Large intestine (tissue), 3 donors: ENCODE measurements at regions not wholly inside any gene's neighbourhood (a gene's known extent, or its start where the extent isn't known, plus 50 kb on each side); places are given as distances from the start of the nearest gene placed in this dataset.

Source experiments
- DNase-seq, 2 donors: peaks; one replicate each; pipeline versions ENCODE4 v3.0.0 to v3.0.0-alpha.2; 2013
- H3K27ac ChIP-seq: one replicate; pipeline ENCODE4 v1.5.1; 2013; ENCODE audit warnings: low read length
- H3K27me3 ChIP-seq: 2 replicates; pipeline ENCODE4 v1.6.1; 2013; ENCODE audit warnings: low read length; ENCODE audit not compliant: control insufficient read depth, insufficient read depth
- H3K36me3 ChIP-seq: 2 replicates; pipeline ENCODE4 v1.6.1; 2013; ENCODE audit warnings: low read length; ENCODE audit not compliant: control insufficient read depth, insufficient read depth
- H3K4me1 ChIP-seq: one replicate; pipeline ENCODE4 v1.6.1; 2013; ENCODE audit warnings: low read length; ENCODE audit not compliant: control insufficient read depth, insufficient read depth
- H3K4me3 ChIP-seq: one replicate; pipeline ENCODE4 v1.5.1; 2013; ENCODE audit warnings: low read length
- H3K9me3 ChIP-seq: one replicate; pipeline ENCODE4 v1.6.1; 2013; ENCODE audit warnings: mild to moderate bottlenecking, low read depth, low read length, moderate library complexity; ENCODE audit not compliant: control insufficient read depth
- WGBS: methylation state at CpG from one replicate; pipeline ENCODE4 v1.1.5; 2013; ENCODE audit warnings: low lambda C conversion rate; ENCODE audit not compliant: insufficient coverage; 5-methylcytosine and 5-hydroxymethylcytosine counted together

GRCh38 chr19:33878910-33879810 lies 82.5 kb downstream of the KCTD15 start:
- no peak overlapping the region for H3K4me3 ChIP-seq
- no CpG with 5 or more reads among the region's 11 CpGs for WGBS
- H3K9me3 ChIP-seq: no peaks in the 10 kb centered on the region
- no peak overlapping the region for H3K27ac ChIP-seq
- DNase-seq: no peak
- no peaks in the 10 kb centered on the region for H3K36me3 ChIP-seq
- H3K4me1 ChIP-seq: no peaks in the 10 kb centered on the region
- H3K27me3 ChIP-seq: peaks cover 17% of the 10 kb centered on the region

GRCh38 chr19:33879818-33880575 lies 83.3 kb downstream of the KCTD15 start:
- Histone ChIP-seq H3K9me3 (no peaks in the 10 kb centered on the region), H3K27me3 (peaks cover 18% of the 10 kb centered on the region), H3K27ac (no peak overlapping the region), H3K36me3 (no peaks in the 10 kb centered on the region), H3K4me1 (no peaks in the 10 kb centered on the region), H3K4me3 (no peak overlapping the region)
- 68% methylated on average over 4 of the region's 15 CpGs for WGBS
- no peak for DNase-seq

DNA sequence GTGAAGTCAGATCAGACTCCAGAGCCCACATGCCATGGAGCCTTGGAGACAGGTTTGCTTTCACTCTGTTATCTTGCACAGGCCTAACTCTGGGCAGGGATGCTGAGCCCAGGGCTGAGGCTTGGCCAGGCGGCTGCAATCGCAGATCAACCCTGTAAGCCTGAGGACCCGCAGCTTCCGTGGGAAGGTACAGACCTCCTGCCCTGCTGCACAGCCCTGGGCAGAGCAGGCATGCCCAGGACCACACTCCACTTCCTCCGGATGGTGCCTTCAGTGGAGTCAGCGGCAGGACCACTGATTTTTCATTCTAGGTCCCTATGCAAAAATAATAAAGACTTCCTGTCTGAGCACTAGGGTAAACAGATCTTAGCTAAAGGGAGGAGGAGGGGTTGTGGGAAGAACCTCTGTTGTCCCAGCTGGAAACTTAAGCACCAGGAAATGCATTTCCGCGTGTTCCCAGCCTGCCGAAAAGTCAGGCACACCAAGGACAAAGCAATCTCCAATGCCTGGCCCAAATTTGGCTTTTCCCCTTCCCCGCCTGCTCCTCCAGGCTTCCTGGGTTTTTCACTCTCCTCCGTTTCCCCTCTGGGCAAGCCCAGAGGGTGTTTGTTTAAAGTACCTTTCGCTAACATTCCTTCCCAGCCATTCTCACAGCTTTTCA lies 87.3 kb downstream of the KCTD15 start:
- DNase-seq: peak in 1 of 2 donors; percentile 31
- no CpG with 5 or more reads among the region's 12 CpGs for WGBS

GRCh38 chr19:33885236-33885635 lies 88.6 kb downstream of the KCTD15 start:
- Histone ChIP-seq H3K4me1 (no peaks in the 10 kb centered on the region), H3K4me3 (no peak overlapping the region), H3K36me3 (no peaks in the 10 kb centered on the region), H3K27me3 (peaks cover 2% of the 10 kb centered on the region), H3K27ac (no peak overlapping the region), H3K9me3 (no peaks in the 10 kb centered on the region)
- WGBS: 90% methylated on average over 2 of the region's 6 CpGs
- DNase-seq: no peak

More for the DNA sequence above, 87.3 kb downstream of the KCTD15 start:
- H3K9me3 ChIP-seq: no peaks in the 10 kb centered on the region
- no peaks in the 10 kb centered on the region for H3K36me3 ChIP-seq
- no peak overlapping the region for H3K4me3 ChIP-seq
- H3K27me3 ChIP-seq: peaks cover 4% of the 10 kb centered on the region
- H3K27ac ChIP-seq: no peak overlapping the region
- no peaks in the 10 kb centered on the region for H3K4me1 ChIP-seq

DNA sequence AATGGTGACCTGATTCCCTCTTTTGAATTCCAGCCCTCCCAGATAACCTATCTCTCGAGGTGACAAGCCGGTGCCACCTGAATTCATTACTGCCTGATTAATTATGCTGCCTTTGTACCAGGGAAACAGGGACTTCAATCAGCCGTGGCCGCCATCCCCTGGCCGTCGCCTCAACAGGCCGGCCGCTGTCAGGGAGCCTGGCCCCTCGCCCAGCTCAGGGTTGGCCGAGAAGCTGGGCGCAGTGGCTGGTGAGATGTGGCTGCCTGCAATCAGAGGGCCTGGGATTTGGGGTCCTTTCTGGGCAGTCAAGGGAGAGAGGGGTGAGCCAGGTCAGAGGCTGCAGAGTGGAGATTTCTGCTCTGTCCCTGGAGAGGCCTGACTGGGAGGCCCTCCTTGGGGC lies 91.2 kb downstream of the KCTD15 start:
- WGBS: no CpG with 5 or more reads among the region's 11 CpGs

GRCh38 chr19:33888665-33889064 lies 92.0 kb downstream of the KCTD15 start:
- H3K4me3 ChIP-seq: no peak overlapping the region
- no peaks in the 10 kb centered on the region for H3K36me3 ChIP-seq
- no peak overlapping the region for H3K27ac ChIP-seq
- WGBS: no CpG with 5 or more reads among the region's 3 CpGs
- H3K4me1 ChIP-seq: no peaks in the 10 kb centered on the region
- H3K27me3 ChIP-seq: peaks cover 2% of the 10 kb centered on the region
- no peak for DNase-seq
- no peaks in the 10 kb centered on the region for H3K9me3 ChIP-seq

More for the DNA sequence above, 91.2 kb downstream of the KCTD15 start:
- Histone ChIP-seq H3K27me3 (peaks cover 2% of the 10 kb centered on the region), H3K27ac (no peak overlapping the region), H3K9me3 (no peaks in the 10 kb centered on the region), H3K36me3 (no peaks in the 10 kb centered on the region), H3K4me3 (no peak overlapping the region), H3K4me1 (no peaks in the 10 kb centered on the region)
- no peak for DNase-seq

- no CpG with 5 or more reads among the region's 2 CpGs for WGBS
- no peaks in the 10 kb centered on the region for H3K27me3 ChIP-seq
- H3K4me1 ChIP-seq: no peaks in the 10 kb centered on the region
- DNase-seq: no peak
- no peak overlapping the region for H3K4me3 ChIP-seq
- no peaks in the 10 kb centered on the region for H3K36me3 ChIP-seq
- no peaks in the 10 kb centered on the region for H3K9me3 ChIP-seq
- H3K27ac ChIP-seq: no peak overlapping the region
Observed at GRCh38 chr19:33890569-33890968, 93.9 kb downstream of the KCTD15 start.

DNA sequence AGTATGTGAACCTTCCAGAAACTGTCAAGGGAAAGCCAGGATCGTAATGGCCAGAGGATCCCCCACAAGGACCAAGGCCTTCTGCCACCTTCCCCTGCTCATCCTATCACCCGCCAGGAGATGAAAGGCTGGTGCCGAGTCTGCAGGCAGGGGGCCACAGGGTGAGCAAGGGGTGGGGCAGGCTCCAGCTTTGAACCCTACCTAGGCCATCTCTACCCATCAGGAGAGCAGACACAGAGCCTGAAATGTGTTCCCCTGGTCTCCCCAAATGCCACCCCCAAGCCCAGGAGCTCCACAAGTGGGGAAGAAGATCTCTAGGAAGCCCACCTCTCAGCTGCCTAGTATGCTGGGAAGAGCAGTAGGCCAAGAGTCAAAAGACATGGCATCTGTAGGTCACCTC lies 95.1 kb downstream of the KCTD15 start:
- H3K4me1 ChIP-seq: no peaks in the 10 kb centered on the region
- no peak overlapping the region for H3K4me3 ChIP-seq
- H3K27me3 ChIP-seq: no peaks in the 10 kb centered on the region
- no peak overlapping the region for H3K27ac ChIP-seq
- WGBS: no CpG with 5 or more reads among the region's 3 CpGs
- no peaks in the 10 kb centered on the region for H3K9me3 ChIP-seq
- no peaks in the 10 kb centered on the region for H3K36me3 ChIP-seq
- no peak for DNase-seq

DNA sequence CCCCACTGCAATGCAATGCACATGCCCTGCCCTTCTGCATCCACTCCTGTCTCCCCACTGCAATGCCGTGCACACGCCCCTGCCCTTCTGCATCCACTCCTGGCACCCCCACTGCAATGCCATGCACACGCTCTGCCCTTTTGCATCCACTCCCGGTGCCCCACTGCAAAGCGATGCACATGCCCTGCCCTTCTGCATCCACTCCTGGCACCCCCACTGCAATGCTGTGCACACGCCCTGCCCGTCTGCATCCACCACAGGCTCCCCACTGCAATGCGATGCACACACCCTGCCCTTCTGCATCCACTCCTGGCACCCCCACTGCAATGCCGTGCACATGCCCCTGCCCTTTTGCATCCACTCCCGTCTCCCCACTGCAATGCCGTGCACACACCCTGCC lies 98.1 kb downstream of the KCTD15 start:
- H3K36me3 ChIP-seq: no peaks in the 10 kb centered on the region
- no peak overlapping the region for H3K4me3 ChIP-seq
- DNase-seq: no peak
- no peak overlapping the region for H3K27ac ChIP-seq
- no peaks in the 10 kb centered on the region for H3K4me1 ChIP-seq
- H3K9me3 ChIP-seq: peaks cover 8% of the 10 kb centered on the region
- WGBS: no CpG with 5 or more reads among the region's 11 CpGs
- no peaks in the 10 kb centered on the region for H3K27me3 ChIP-seq

- no peaks in the 10 kb centered on the region for H3K4me1 ChIP-seq
- WGBS: 80% methylated on average over 1 of the region's 2 CpGs
- H3K27me3 ChIP-seq: no peaks in the 10 kb centered on the region
- H3K36me3 ChIP-seq: no peaks in the 10 kb centered on the region
- H3K9me3 ChIP-seq: peaks cover 8% of the 10 kb centered on the region
- H3K4me3 ChIP-seq: no peak overlapping the region
- no peak overlapping the region for H3K27ac ChIP-seq
- DNase-seq: no peak
Observed at GRCh38 chr19:33895366-33895765, 98.7 kb downstream of the KCTD15 start.
